ENCODE measurements at regions not wholly inside any gene's neighbourhood (a gene's known extent, or its start where the extent isn't known, plus 50 kb on each side); places are given as distances from the start of the nearest gene placed in this dataset.

DNA sequence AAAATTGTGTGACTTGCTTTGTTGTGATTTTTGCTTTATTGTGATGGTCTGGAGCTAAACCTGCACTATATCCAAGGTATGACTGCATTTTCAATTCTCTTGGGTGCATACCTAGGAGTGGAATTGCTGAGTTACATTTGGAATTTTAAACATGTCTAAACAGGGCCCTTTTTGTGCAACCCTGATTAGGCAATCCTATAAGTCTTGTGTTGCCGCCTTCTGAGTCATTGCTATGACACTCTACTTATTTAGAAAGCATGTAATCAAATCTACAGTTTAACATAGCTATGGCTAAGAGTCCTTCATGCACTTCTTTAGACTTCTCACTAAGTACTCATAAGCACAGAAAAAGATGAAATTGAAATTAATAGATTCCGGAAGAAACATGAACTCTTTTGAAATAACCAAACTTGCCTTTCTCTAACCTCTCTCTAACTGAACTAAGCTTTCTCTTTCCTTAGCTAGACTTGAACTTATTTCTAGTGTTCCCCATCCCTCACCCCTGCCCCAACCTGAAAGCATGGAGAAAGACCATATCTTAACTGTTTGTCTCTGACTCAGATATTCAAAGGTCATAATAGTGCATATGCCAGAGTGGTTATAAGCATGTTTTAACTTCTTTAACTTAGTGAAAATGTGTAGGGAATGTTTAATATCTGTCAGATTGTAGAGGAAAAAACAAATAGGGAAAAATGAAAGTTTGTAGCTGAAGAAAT lies 203.0 kb downstream of the SNAPC1 start:
- TF ChIP-seq, protein P1, sequence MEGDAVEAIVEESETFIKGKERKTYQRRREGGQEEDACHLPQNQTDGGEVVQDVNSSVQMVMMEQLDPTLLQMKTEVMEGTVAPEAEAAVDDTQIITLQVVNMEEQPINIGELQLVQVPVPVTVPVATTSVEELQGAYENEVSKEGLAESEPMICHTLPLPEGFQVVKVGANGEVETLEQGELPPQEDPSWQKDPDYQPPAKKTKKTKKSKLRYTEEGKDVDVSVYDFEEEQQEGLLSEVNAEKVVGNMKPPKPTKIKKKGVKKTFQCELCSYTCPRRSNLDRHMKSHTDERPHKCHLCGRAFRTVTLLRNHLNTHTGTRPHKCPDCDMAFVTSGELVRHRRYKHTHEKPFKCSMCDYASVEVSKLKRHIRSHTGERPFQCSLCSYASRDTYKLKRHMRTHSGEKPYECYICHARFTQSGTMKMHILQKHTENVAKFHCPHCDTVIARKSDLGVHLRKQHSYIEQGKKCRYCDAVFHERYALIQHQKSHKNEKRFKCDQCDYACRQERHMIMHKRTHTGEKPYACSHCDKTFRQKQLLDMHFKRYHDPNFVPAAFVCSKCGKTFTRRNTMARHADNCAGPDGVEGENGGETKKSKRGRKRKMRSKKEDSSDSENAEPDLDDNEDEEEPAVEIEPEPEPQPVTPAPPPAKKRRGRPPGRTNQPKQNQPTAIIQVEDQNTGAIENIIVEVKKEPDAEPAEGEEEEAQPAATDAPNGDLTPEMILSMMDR (IDR thresholded peaks at IDR 0.05) = no peak
- no peak for TF ChIP-seq POLR2A (IDR thresholded peaks at IDR 0.05)

Data from testis (tissue), 2 donors.